ENCODE measurements at regions not wholly inside any gene's neighbourhood (a gene's known extent, or its start where the extent isn't known, plus 50 kb on each side); places are given as distances from the start of the nearest gene placed in this dataset.

DNA sequence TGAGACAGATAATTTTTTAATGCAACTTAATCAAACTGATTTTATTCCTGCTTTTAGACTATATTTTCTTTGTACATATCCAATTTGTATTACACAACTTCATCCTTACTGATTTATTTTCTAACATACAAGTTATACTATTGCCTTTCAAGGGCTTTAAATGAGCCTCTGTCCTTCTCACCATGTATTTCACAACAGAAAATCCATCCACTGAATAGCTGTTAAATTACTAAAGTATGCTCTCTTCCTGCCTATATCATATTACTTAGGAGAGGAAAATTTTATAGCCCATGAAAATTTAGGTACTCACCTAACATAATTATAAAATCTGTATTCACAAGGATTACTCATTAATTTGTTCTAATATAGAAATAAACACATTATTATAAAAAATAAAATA, 528.6 kb downstream of the ANKRD50 start:
- no peak for DNase-seq (ENCODE audit: low read depth)
- H3K4me3 ChIP-seq (ENCODE audit: low read length), result no peak overlapping the region
- TF ChIP-seq, protein P1, sequence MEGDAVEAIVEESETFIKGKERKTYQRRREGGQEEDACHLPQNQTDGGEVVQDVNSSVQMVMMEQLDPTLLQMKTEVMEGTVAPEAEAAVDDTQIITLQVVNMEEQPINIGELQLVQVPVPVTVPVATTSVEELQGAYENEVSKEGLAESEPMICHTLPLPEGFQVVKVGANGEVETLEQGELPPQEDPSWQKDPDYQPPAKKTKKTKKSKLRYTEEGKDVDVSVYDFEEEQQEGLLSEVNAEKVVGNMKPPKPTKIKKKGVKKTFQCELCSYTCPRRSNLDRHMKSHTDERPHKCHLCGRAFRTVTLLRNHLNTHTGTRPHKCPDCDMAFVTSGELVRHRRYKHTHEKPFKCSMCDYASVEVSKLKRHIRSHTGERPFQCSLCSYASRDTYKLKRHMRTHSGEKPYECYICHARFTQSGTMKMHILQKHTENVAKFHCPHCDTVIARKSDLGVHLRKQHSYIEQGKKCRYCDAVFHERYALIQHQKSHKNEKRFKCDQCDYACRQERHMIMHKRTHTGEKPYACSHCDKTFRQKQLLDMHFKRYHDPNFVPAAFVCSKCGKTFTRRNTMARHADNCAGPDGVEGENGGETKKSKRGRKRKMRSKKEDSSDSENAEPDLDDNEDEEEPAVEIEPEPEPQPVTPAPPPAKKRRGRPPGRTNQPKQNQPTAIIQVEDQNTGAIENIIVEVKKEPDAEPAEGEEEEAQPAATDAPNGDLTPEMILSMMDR (conservative IDR thresholded peaks at IDR 0.05; ENCODE audit: low read length), result no peak

DNA sequence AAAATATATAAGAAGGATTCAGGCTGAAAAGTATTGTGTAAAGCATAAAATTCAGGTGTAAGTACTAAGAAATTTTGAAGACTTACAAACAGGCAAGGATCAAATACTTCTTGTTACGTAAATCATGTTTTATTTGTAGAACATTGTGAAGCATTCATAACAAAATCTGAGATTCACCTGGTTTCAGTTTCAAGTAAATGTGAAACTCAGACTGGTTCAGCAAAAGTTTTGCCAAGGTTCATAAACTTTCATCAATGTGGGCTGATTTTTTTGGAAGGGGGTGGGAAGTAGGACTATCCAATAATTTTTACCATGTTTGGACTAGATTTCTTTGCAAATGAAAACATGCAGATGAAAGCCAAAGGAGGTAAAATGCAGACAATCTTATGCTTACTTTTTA, 527.7 kb downstream of the ANKRD50 start:
- no peak overlapping the region for H3K4me3 ChIP-seq (ENCODE audit: low read length)
- TF ChIP-seq, protein P1 (conservative IDR thresholded peaks at IDR 0.05; ENCODE audit: low read length), result no peak
- DNase-seq (ENCODE audit: low read depth), result no peak

DNA sequence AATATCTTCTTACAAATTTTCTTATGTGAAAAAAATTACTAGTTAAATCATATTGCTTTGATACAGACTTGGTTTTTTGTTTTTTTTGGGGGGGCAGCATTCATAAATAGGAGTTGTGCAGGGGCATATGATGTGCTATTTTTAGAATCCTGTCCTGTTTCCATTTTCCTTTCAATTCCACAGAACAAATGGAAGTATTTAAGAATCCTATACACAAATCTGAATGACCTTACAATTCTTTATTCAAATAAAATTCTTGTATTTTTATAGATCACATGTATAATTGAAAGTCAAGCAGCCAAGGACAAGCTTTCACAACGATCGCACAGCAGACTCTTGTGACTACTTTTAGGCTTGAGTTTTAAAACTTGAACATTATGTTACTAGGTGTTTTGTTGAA, 523.9 kb downstream of the ANKRD50 start:
- TF ChIP-seq, protein P1 (conservative IDR thresholded peaks at IDR 0.05; ENCODE audit: low read length), result no peak
- no peak for DNase-seq (ENCODE audit: low read depth)

DNA sequence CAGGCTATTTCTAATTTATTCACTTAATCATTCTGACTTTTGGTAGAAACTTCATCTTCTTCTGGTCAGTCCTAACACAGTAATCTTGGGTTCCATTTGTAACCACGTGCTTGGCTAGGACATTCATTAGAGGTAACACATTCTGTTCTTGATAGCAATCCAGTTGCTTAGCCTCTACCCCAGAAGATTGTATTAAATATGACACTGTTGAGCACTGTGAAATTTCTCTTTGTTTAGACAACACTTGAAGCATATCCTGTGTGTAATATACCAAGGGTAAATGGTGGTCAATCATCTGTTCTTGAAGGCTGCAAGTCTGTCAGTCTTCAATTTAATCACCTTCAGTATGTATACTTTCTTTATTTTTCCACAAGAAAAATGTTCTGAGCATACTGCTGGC, 523.0 kb downstream of the ANKRD50 start:
- TF ChIP-seq, protein P1 (conservative IDR thresholded peaks at IDR 0.05; ENCODE audit: low read length), result no peak
- DNase-seq (ENCODE audit: low read depth), result no peak
- no peak overlapping the region for H3K4me3 ChIP-seq (ENCODE audit: low read length)

More for the DNA sequence above, 523.9 kb downstream of the ANKRD50 start:
- H3K4me3 ChIP-seq (ENCODE audit: low read length), result no peak overlapping the region

DNA sequence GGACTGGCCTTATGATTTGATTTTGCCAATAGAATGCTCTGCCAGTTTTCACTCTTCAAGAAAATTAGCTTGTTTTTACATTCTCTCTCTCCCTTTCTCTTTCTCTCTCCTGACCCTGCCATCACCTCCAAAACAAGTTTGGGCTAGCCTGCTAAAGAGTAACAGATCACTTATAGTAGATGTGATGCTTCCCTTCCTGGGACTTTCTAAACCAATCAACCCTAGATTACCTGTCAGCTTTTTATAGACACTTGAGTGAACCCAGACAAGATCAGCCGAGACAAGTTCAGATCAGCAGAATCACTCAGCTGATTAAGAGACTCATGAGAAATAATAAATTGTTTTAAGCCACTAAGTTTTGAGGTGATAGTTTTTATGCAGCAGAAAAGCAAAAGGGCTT, 521.2 kb downstream of the ANKRD50 start:
- TF ChIP-seq, protein P1 (conservative IDR thresholded peaks at IDR 0.05; ENCODE audit: low read length), result no peak
- no peak overlapping the region for H3K4me3 ChIP-seq (ENCODE audit: low read length)
- DNase-seq (ENCODE audit: low read depth), result no peak

DNA sequence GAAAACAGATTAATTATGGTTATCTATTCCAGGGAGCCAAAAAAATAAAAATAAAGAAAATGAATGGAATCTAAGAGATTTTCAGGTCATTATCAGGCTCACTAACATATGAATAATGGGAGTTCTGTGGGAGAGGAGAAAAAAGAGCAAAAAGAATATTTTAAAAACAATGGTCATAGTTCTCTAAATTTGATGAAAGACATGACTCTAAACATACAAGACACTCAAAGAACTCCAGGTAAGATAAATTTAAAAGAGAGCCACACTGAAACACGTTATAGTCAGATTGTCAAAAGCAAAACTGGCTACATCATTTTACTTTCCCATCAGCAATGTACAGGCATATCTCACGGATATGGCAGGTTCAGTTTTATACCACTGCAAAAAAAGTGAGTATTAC, 520.0 kb downstream of the ANKRD50 start:
- H3K4me3 ChIP-seq (ENCODE audit: low read length), result no peak overlapping the region
- DNase-seq (ENCODE audit: low read depth), result no peak
- TF ChIP-seq, protein P1 (conservative IDR thresholded peaks at IDR 0.05; ENCODE audit: low read length), result no peak

DNA sequence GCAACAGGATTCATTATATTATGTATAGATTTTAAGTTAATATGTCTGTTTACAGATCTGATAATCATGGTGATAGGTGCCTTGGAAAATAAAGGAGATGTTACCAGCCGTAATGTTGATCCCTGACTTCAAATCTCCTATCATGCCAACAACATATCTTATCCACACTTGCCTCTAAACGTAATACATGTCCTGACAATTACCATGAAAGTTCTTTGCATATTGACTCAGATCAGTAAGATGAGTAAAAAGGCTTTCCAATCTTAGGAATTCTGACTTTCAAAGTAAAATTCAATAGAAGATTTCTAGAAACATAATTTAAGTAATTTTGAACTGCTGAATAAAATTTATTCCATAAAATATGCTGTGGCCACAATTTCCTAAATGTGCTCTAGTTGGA, 513.3 kb downstream of the ANKRD50 start:
- TF ChIP-seq, protein P1 (conservative IDR thresholded peaks at IDR 0.05; ENCODE audit: low read length), result no peak
- no peak overlapping the region for H3K4me3 ChIP-seq (ENCODE audit: low read length)
- DNase-seq (ENCODE audit: low read depth), result no peak
